Spleen (tissue), 7 donors: ENCODE measurements at regions not wholly inside any gene's neighbourhood (a gene's known extent, or its start where the extent isn't known, plus 50 kb on each side); places are given as distances from the start of the nearest gene placed in this dataset.

Source experiments
- POLR2A ChIP-seq, 3 donors: fragments of 450-650 bp; IDR thresholded peaks; one replicate each; pipeline ENCODE4 v1.5.1; 2017; ENCODE audit warnings: antibody characterized with exemption in 3 of 3, mild to moderate bottlenecking in 1 of 3
- TF ChIP-seq, protein P1 (sequence below), 11 experiments: fragments of 200-600 bp in 7 of 11; fragments of 450-650 bp in 4 of 11; sonication (generic) in 4 of 11; IDR thresholded peaks in 8 of 11; conservative IDR thresholded peaks in 3 of 11; 1 replicate in 7 of 11; 2 replicates in 4 of 11; pipeline versions ENCODE4 v1.4.0 to v1.8.0; 2016 to 2021; ENCODE audit warnings: antibody characterized with exemption in 11 of 11, inconsistent platforms in 4 of 11, mild to moderate bottlenecking in 1 of 11
- donor health status: DM: no; HTN: no; CAD: no; lungs with moderate emphysema.
- donor health status: DM: no; HTN: no; CAD: no.
- donor health status: DM: no; HTN: no; CAD: no.

DNA sequence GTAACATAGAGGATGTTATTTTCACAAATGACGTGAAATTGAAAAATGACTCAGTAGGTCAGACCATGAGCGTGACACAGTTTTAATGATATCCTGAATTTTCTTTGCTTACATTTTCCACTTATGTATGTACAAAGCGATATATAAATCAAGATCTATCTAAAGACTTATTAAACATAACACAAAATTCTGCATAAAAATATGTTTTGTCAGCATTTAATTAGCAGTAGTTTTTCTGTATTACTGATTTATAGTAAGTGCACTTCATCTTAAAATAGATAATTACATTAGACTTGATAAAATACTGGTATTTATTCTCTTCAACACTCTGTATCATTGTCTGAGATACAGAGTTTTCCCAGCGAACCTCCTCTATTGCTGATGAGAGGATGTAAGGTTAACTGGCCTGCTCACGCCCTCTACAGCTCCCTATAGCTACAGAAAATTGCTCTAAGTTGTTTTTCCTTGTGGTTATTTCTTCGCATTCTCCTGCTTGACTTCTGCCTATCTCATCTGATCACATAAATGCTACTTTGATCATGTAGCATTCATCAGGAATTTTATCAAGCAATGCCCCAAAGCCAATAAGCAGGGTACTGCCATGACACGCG is 548.8 kb upstream of the REG3G start:
- TF ChIP-seq, protein P1, sequence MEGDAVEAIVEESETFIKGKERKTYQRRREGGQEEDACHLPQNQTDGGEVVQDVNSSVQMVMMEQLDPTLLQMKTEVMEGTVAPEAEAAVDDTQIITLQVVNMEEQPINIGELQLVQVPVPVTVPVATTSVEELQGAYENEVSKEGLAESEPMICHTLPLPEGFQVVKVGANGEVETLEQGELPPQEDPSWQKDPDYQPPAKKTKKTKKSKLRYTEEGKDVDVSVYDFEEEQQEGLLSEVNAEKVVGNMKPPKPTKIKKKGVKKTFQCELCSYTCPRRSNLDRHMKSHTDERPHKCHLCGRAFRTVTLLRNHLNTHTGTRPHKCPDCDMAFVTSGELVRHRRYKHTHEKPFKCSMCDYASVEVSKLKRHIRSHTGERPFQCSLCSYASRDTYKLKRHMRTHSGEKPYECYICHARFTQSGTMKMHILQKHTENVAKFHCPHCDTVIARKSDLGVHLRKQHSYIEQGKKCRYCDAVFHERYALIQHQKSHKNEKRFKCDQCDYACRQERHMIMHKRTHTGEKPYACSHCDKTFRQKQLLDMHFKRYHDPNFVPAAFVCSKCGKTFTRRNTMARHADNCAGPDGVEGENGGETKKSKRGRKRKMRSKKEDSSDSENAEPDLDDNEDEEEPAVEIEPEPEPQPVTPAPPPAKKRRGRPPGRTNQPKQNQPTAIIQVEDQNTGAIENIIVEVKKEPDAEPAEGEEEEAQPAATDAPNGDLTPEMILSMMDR (IDR thresholded peaks at IDR 0.05 in 8 of 11, conservative IDR thresholded peaks at IDR 0.05 in 3 of 11): no peak
- TF ChIP-seq POLR2A (IDR thresholded peaks at IDR 0.05): no peak
